ENCODE measurements at regions not wholly inside any gene's neighbourhood (a gene's known extent, or its start where the extent isn't known, plus 50 kb on each side); places are given as distances from the start of the nearest gene placed in this dataset.

DNA sequence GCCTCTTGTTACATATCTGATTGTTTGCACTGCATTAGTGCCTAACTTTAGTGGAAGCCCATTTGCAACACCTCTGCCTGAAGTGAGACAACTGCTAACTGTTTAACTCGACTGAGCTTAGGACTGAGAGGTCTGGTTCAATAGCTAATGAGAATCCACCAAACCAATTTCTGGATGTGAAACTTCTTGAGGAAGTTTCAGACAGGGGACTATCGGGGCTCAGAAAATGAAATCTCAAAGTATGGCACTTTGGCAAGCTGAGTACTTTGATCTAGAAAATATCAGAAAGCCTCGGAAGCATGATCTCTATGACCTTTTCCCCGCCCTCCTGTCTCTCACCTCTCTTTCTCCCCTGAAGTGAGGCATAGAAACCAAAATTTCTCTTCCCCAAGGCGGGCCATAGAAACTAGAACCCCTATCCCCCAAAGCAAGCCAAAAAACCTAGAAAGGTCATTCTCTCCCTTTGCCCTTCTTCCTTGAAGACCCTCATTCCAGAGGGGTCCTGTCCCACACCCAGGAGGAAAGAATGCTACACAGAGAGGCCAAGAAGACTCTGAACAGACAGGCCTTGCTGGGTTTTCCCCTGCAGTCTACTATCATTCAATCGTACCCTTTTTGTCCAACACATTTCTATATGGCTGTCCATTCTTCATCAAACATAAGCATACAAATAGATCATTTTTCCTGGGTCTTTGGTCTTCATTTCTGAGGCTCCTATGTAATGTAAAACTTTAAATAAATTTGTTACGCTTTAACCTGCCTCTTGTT lies 69.6 kb upstream of the CREB1 start:
- no peak for DNase-seq

- no peak for DNase-seq
Measured at GRCh38 chr2:207463433-207463832, 66.3 kb upstream of the CREB1 start.

DNA sequence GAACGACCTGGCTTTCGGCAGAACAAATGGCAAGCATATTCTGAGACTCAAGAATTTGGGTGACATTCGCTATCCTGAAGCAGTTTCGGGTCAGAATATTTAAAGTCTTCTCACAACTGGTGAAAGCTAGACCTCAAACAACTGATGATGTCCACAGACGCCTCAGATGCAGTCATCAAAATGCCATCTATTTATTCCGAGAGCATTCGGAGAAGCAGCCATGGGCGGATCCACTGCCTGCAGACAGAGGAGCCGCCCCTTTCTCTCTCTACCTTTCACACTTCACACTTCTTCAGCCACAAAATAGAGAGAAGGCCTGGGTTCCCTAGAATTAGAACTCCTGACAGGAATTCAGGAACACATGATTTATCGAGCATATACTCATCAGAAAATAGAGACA lies 65.8 kb upstream of the CREB1 start:
- DNase-seq, result no peak

DNA sequence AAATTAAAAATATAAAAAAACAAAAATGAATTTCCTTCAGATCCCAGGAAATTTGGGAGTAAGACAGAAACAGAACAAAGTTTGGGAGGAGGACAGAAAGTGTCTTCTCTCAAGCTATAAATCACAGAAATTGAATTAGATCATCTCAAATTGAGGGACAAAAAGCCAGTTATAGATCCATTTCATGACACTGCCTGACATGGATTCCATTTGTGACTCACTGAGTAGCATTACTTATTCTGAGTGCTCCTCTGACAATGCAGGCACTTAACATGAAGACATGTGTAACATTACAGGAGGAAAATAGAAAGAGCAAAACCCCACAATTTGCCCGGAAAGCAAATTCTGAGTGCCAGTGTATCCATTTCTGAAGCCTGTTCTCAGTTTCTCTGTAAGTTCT lies 63.9 kb upstream of the CREB1 start:
- peak in 1 of 3 experiments; percentile 8 for DNase-seq

GRCh38 chr2:207467716-207468347 lies 61.9 kb upstream of the CREB1 start:
- no peak for DNase-seq

- peak in 1 of 3 experiments; percentile 20 for DNase-seq
Measured at GRCh38 chr2:207468488-207468887, 61.3 kb upstream of the CREB1 start.

DNA sequence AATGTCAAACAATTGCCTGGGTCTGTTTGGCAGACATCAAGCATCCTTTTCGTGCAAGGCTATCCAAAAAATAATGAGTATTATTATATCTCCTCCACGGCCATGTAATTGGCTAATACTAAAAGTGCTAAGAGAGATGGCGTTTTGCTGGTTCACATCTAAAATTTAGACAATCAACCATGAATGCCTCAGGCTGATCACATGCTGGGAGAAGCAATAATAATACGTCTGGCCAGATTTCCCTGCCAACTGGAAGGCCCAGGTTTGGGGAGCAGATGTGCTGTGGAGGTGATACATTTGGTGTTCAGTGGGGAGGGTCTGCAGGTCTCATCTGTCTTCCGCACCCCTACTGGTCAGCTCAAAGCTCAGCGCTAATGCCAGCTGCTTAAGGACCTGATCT lies 60.3 kb upstream of the CREB1 start:
- DNase-seq, result peak in 2 of 3 experiments; percentile 65 to 83

DNA sequence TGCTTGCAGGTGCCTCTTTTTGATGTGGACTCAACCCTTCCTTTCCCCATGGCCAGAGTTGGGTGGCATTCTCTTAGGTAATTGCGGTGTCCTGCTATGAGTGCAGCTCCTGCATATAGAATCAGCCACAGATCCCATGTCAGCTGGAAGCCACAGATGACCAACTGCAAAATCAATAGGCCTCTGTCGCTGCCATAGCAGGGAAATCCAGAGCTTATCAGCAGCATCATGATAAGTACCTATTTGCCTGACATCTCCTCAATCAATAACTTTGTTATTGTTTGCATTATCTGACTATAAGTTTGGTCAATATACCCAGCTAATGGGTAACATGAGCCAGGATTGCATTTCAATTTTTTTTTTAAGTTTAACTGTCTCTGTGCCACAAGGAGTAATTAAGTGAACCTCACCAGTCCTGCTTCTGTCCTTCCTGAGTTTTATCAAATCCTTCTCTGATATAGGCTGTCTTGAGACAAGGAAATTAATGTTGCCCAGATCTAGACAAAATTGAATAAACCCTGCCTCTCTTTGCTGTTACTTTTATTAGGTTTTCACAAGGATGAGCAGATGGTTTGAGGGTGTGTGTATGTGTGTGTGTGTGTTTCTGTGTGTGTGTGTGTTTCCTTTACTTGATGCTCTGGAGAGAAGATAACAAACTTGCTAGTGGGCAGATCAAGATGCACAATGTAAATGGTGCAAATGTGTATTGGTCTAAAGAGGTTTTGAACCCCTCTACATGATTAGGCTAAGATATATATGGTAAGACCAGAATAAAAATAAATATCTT lies 59.6 kb upstream of the CREB1 start:
- DNase-seq, result peak in 2 of 3 experiments; percentile 50 to 83

- DNase-seq, result no peak
Measured at GRCh38 chr2:207471261-207471660, 58.5 kb upstream of the CREB1 start.

DNA sequence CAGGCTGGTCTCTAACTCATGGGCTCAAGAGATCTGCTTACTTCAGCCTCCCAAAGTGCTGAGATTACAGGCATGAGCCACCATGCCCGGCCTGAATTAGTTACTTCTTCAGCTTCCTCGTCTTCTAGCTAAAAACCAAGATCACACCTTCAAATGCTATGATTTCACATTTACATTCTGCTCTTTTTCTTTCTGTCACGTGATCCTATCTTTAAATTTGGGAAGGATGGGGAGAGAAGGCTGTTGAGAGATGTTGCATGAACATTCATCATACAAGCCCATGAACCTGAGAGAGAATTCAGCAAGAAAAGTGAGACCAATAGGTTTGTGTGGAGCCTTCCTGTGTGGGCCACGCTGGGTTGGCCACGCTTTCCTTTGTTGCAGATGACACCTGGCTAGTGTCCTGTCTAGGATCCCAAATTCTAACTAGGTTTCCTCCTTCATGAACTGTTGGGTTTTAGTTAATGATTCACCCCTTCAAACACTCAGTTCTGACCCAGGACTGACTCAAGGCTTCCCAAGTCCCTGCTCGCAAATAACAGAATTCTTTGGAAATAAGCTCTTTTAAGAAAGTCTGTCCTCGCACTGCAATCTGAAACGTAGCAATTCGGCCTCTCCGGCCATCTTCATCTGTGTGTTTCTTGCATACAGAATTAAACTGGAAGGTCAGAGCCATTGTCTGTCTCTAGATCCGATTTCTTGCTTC lies 57.3 kb upstream of the CREB1 start:
- no peak for DNase-seq

DNA sequence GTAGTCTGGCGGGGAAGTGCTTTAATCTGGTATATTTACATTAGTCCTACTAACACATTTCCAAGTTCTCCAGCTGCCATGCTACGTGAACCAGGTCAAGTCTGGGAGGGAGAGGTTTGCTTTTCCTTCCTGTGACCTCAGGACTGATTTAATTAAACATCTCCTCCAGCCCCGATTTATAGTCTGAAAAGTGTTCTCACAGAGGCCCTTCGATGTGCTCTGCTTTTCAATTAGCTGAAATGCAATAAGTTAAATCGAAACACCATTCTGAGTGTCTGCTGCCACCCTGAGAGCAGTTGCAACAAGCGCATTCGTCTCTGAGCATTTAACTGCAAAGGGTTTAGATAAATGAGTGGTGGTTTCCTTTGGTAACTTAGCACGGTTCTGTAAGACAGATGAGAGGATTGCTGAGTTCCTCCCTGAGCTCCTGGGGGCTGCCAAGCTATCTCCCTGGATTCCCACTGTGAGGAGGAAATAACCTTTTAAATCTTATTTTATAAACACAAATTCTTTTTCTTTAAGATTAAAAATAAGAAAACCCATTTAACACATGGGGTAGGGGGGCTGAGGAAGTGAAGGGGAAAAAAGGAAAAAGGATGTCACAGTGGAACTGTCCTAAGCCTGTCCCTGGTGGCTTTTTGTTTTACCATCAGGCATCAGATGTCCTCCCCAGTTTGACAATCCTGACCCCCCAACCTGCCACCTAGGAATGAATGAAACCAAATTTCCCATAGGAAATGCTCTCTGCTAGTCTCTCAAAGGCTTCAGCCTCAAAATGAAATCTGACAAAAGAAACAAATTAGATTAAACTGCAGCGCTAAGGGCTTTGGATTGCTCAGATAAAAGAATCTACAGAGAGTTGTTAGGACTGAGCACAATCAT lies 56.5 kb upstream of the CREB1 start:
- DNase-seq, result peak; percentile 75 to 92 (median 76)

GRCh38 chr2:207473931-207474235 lies 55.9 kb upstream of the CREB1 start:
- no peak for DNase-seq

GRCh38 chr2:207474863-207475485 lies 54.8 kb upstream of the CREB1 start:
- DNase-seq, result peak; percentile 29 to 79 (median 44)

GRCh38 chr2:207475546-207475945 lies 54.2 kb upstream of the CREB1 start:
- DNase-seq, result peak in 1 of 3 experiments; percentile 33

DNA sequence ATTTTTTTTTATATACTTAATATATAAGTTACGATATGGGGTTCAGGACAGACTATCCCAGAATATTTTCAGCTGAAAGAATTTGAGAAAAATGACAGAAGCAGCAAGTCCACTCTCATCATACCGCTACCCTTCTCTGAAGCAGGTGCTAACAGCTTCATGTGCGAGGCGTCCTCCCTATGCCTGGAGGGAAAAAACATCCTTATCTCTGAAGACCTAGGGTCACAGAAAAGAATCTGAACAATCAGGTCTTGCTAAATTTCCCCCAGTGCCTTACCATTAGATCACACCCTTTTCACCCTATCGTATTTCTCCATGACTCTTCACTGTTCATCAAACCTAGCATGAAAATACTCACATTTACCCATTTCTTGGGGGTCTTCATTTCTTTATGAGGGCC lies 51.9 kb upstream of the CREB1 start:
- no peak for DNase-seq

- no peak for DNase-seq
Measured at GRCh38 chr2:207478572-207478971, 51.2 kb upstream of the CREB1 start.

- no peak for DNase-seq
Measured at GRCh38 chr2:207479198-207479785, 50.5 kb upstream of the CREB1 start.

All from NCI-H1417 (cell line).